Keratinocyte (primary cell): ENCODE measurements at regions not wholly inside any gene's neighbourhood (a gene's known extent, or its start where the extent isn't known, plus 50 kb on each side); places are given as distances from the start of the nearest gene placed in this dataset.

Source experiments
- DNase-seq: peaks from one replicate; pipeline ENCODE4 v3.0.0-alpha.2; 2011; ENCODE audit warnings: low read depth, missing footprints, low spot score
- FAIRE-seq: peaks from 2 replicates; lab custom pipeline; 2011; peaks lifted over from hg19 to GRCh38; lab: Jason Lieb, UNC
- H2AFZ ChIP-seq: 2 replicates; pipeline ENCODE4 v1.6.0; 2012; ENCODE audit warnings: low read length, control low read depth, inconsistent platforms; ENCODE audit not compliant: control insufficient read depth
- H3K27ac ChIP-seq: 2 replicates; pipeline ENCODE4 v1.5.1; 2011; ENCODE audit warnings: low read length; ENCODE audit not compliant: control insufficient read depth, insufficient read depth
- H3K27me3 ChIP-seq: 3 replicates; pipeline ENCODE4 v1.6.0; 2011; ENCODE audit warnings: low read length; ENCODE audit not compliant: control insufficient read depth, insufficient read depth; ENCODE audit errors: extremely low read depth
- H3K36me3 ChIP-seq, 2 experiments: 2 replicates in 1 of 2; 3 replicates in 1 of 2; pipeline ENCODE4 v1.5.1; 2011; ENCODE audit warnings: low read length in 2 of 2, mild to moderate bottlenecking in 1 of 2; ENCODE audit not compliant: control insufficient read depth in 2 of 2, insufficient read depth in 2 of 2; ENCODE audit errors: extremely low read depth in 1 of 2
- H3K4me1 ChIP-seq: 3 replicates; pipeline ENCODE4 v1.5.1; 2011; ENCODE audit warnings: low read length; ENCODE audit not compliant: control insufficient read depth, insufficient read depth; ENCODE audit errors: extremely low read depth
- H3K4me2 ChIP-seq: 3 replicates; pipeline ENCODE4 v1.6.0; 2011; ENCODE audit warnings: low read depth, low read length; ENCODE audit not compliant: control insufficient read depth, insufficient read depth; ENCODE audit errors: extremely low read depth
- H3K4me3 ChIP-seq, 3 experiments: fragments of 200-600 bp in 1 of 3; sonication (generic) in 1 of 3; 2 replicates in 2 of 3; 3 replicates in 1 of 3; pipeline ENCODE4 v1.5.1; 2011 to 2016; ENCODE audit warnings: low read length in 3 of 3, mild to moderate bottlenecking in 3 of 3, control low read depth in 2 of 3, inconsistent platforms in 1 of 3, low read depth in 1 of 3, mixed read lengths in 1 of 3, mixed run types in 1 of 3, moderate library complexity in 1 of 3; ENCODE audit not compliant: control insufficient read depth in 2 of 3, insufficient read depth in 2 of 3; ENCODE audit errors: extremely low read depth in 1 of 3
- H3K79me2 ChIP-seq: 2 replicates; pipeline ENCODE4 v1.6.0; 2012; ENCODE audit warnings: low read length; ENCODE audit not compliant: control insufficient read depth, insufficient read depth
- H3K9ac ChIP-seq: 3 replicates; pipeline ENCODE4 v1.6.0; 2011; ENCODE audit warnings: low read length; ENCODE audit not compliant: control insufficient read depth, insufficient read depth; ENCODE audit errors: extremely low read depth
- H3K9me1 ChIP-seq: 3 replicates; pipeline ENCODE4 v1.6.0; 2011; ENCODE audit warnings: low read length; ENCODE audit not compliant: control insufficient read depth, insufficient read depth; ENCODE audit errors: extremely low read depth
- H3K9me3 ChIP-seq: 2 replicates; pipeline ENCODE4 v1.5.1; 2012; ENCODE audit warnings: low read depth, low read length; ENCODE audit not compliant: control insufficient read depth
- H4K20me1 ChIP-seq: 3 replicates; pipeline ENCODE4 v1.6.0; 2011; ENCODE audit warnings: low read length; ENCODE audit not compliant: control insufficient read depth, insufficient read depth; ENCODE audit errors: extremely low read depth
- EZH2 ChIP-seq: IDR thresholded peaks from one replicate; pipeline ENCODE4 v1.6.1; 2012; ENCODE audit warnings: inconsistent platforms, mild to moderate bottlenecking, low read length, moderate library complexity
- dilution Hi-C: fragments of 300-500 bp; cut with MboI; formaldehyde crosslinking; loops from one replicate; pipeline ENCODE4 v1.7.0; 2020; ENCODE audit warnings: low sequenced_read_pairs; ENCODE audit not compliant: extremely low pct_ligation_motif_present
- TF ChIP-seq, protein P1 (sequence below), 3 experiments: IDR thresholded peaks in 1 of 3; conservative IDR thresholded peaks in 1 of 3; optimal IDR thresholded peaks in 1 of 3; 2 replicates in 2 of 3; 3 replicates in 1 of 3; pipeline versions ENCODE3 to v1.5.1; 2011; ENCODE audit warnings: low read length in 3 of 3, mild to moderate bottlenecking in 3 of 3, moderate library complexity in 2 of 3, control low read depth in 1 of 3, inconsistent platforms in 1 of 3; ENCODE audit not compliant: insufficient read depth in 2 of 3; ENCODE audit errors: extremely low read depth in 1 of 3

DNA sequence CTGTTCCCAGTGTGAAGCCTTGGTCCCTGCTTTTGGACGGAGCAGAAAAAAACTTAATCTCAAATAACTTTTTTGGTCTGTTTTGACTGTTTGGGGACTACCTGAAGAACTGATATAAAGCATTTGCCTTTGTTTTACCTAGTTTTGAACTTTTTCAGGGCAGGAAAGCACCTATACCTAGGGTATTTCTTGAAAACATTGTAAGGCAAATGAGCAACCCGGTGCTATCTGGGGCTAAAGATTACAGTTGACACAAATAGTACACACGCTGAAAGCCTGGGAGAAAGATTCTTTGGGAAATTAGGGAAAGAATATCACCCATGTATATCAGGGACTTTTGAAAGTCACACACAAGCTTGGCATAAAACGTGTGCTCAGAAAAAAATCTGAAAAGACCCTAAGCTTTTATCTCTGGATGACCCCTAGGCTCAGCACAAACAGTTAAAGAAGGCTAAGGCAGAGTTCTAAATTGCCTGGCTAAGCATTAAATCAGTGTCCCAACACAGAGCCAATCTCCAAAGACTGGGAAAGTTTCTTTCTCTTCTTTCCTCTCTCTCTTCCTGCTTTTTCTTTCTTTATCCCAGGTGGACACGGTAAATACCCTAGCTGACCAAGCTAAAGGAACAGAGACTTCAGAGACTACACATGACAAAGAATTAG is 389.8 kb downstream of the SH2D4B start:
- H3K4me1 ChIP-seq: no peaks in the 10 kb centered on the region
- dilution Hi-C loops: no loop called here
- DNase-seq: no peak
- no peak overlapping the region for H2AFZ ChIP-seq
- no peak for TF ChIP-seq EZH2
- TF ChIP-seq, protein P1, sequence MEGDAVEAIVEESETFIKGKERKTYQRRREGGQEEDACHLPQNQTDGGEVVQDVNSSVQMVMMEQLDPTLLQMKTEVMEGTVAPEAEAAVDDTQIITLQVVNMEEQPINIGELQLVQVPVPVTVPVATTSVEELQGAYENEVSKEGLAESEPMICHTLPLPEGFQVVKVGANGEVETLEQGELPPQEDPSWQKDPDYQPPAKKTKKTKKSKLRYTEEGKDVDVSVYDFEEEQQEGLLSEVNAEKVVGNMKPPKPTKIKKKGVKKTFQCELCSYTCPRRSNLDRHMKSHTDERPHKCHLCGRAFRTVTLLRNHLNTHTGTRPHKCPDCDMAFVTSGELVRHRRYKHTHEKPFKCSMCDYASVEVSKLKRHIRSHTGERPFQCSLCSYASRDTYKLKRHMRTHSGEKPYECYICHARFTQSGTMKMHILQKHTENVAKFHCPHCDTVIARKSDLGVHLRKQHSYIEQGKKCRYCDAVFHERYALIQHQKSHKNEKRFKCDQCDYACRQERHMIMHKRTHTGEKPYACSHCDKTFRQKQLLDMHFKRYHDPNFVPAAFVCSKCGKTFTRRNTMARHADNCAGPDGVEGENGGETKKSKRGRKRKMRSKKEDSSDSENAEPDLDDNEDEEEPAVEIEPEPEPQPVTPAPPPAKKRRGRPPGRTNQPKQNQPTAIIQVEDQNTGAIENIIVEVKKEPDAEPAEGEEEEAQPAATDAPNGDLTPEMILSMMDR (optimal IDR thresholded peaks at IDR 0.05 in 1 of 3, IDR thresholded peaks at IDR 0.05 in 1 of 3, conservative IDR thresholded peaks at IDR 0.05 in 1 of 3; ENCODE audit: extremely low read depth in 1 of 3, insufficient read depth in 2 of 3, low read length in 3 of 3): no peak
- H3K4me3 ChIP-seq: no peak overlapping the region
- no peak overlapping the region for H3K9ac ChIP-seq
- H3K79me2 ChIP-seq: no peaks in the 10 kb centered on the region
- no peak overlapping the region for H3K4me2 ChIP-seq
- no peak for FAIRE-seq
- H3K27ac ChIP-seq: no peak overlapping the region
- H3K36me3 ChIP-seq: no peaks in the 10 kb centered on the region
- H3K9me3 ChIP-seq: no peaks in the 10 kb centered on the region
- no peaks in the 10 kb centered on the region for H3K27me3 ChIP-seq
- no peaks in the 10 kb centered on the region for H4K20me1 ChIP-seq
- no peaks in the 10 kb centered on the region for H3K9me1 ChIP-seq

DNA sequence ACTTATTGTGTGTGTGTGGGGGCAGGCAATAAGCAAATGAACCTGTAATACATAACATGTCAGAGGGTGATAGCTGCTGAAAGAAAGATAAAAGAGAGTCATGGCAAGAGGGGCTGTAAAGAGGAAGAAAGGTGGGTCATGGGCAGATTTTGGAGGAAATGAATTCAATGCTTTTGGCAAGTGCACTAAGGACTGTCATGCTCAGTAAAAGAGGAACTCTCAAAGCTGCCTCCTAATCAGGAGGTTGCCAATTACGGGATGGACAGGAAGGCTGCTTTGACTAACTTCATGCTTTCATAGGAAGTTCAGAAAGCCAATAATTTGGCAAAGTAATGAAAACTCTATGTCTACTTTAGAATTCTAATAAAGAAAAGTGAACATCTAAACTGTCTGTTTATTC is 401.2 kb downstream of the SH2D4B start:
- Histone ChIP-seq H3K4me3 (no peak overlapping the region), H3K36me3 (no peaks in the 10 kb centered on the region), H3K27ac (no peak overlapping the region), H3K9me1 (no peaks in the 10 kb centered on the region), H4K20me1 (no peaks in the 10 kb centered on the region), H2AFZ (no peak overlapping the region), H3K9ac (no peak overlapping the region), H3K79me2 (no peaks in the 10 kb centered on the region), H3K9me3 (no peaks in the 10 kb centered on the region), H3K4me1 (no peaks in the 10 kb centered on the region), H3K4me2 (no peak overlapping the region), H3K27me3 (no peaks in the 10 kb centered on the region)
- FAIRE-seq: no peak
- dilution Hi-C loops: no loop called here
- no peak for DNase-seq
- no peak for TF ChIP-seq EZH2
- TF ChIP-seq, protein P1 (optimal IDR thresholded peaks at IDR 0.05 in 1 of 3, IDR thresholded peaks at IDR 0.05 in 1 of 3, conservative IDR thresholded peaks at IDR 0.05 in 1 of 3; ENCODE audit: extremely low read depth in 1 of 3, insufficient read depth in 2 of 3, low read length in 3 of 3): no peak
